Cardiac septum (tissue), 1 donor: ENCODE measurements at regions not wholly inside any gene's neighbourhood (a gene's known extent, or its start where the extent isn't known, plus 50 kb on each side); places are given as distances from the start of the nearest gene placed in this dataset.

Source experiments
- DNase-seq: peaks from one replicate; pipeline ENCODE4 v3.0.0-alpha.2; 2020; ENCODE audit warnings: low spot score
- intact Hi-C: fragments of 100-400 bp; cut with DNase I; formaldehyde crosslinking; loops from one replicate; pipeline ENCODE4 v1.14.0; 2022
- donor health status: DM: no; HTN: no; CAD: no.

- intact Hi-C loops, result no loop called here
- DNase-seq, result no peak
These were observed 82.9 kb downstream of the ELOVL4 start for GRCh38 chr6:79864421-79864820.

- no peak for DNase-seq
- intact Hi-C loops, result no loop called here
These were observed 83.4 kb downstream of the ELOVL4 start for GRCh38 chr6:79864001-79864400.

- intact Hi-C loops, result no loop called here
- no peak for DNase-seq
These were observed 83.8 kb downstream of the ELOVL4 start for GRCh38 chr6:79863566-79863965.

GRCh38 chr6:79862711-79863110 lies 84.6 kb downstream of the ELOVL4 start:
- no peak for DNase-seq
- intact Hi-C loops, result no loop called here

GRCh38 chr6:79862126-79862525 lies 85.2 kb downstream of the ELOVL4 start:
- DNase-seq, result no peak
- intact Hi-C loops, result no loop called here

GRCh38 chr6:79861023-79861422 lies 86.3 kb downstream of the ELOVL4 start:
- no peak for DNase-seq
- intact Hi-C loops, result no loop called here

GRCh38 chr6:79847426-79847825 lies 99.9 kb downstream of the ELOVL4 start:
- no peak for DNase-seq
- intact Hi-C loops, result no loop called here

- DNase-seq, result no peak
- intact Hi-C loops, result no loop called here
These were observed 104.8 kb downstream of the ELOVL4 start for GRCh38 chr6:79842376-79843040.

GRCh38 chr6:79841577-79842375 lies 105.6 kb downstream of the ELOVL4 start:
- DNase-seq, result no peak
- intact Hi-C loops, result no loop called here

GRCh38 chr6:79838851-79839250 lies 108.5 kb downstream of the ELOVL4 start:
- DNase-seq, result no peak
- intact Hi-C loops, result no loop called here

GRCh38 chr6:79833964-79834284 lies 113.4 kb downstream of the ELOVL4 start:
- no peak for DNase-seq
- intact Hi-C loops, result no loop called here

- no peak for DNase-seq
- intact Hi-C loops, result no loop called here
These were observed 113.9 kb downstream of the ELOVL4 start for GRCh38 chr6:79833264-79833963.

GRCh38 chr6:79832723-79833122 lies 114.6 kb downstream of the ELOVL4 start:
- no peak for DNase-seq
- intact Hi-C loops, result no loop called here

- intact Hi-C loops, result no loop called here
- DNase-seq, result no peak
These were observed 123.2 kb downstream of the ELOVL4 start for GRCh38 chr6:79824202-79824601.

- intact Hi-C loops, result no loop called here
These were observed 125.5 kb downstream of the ELOVL4 start for GRCh38 chr6:79821859-79822258.

GRCh38 chr6:79818471-79818870 lies 128.9 kb downstream of the ELOVL4 start:
- DNase-seq, result no peak
- intact Hi-C loops, result no loop called here

More at GRCh38 chr6:79821859-79822258, 125.5 kb downstream of the ELOVL4 start:
- DNase-seq, result no peak

- intact Hi-C loops, result loop anchor here (5.0 kb wide), 1 partner anchor 243 kb away; no protein-coding TSS in a partner anchor
- DNase-seq, result no peak
These were observed 132.4 kb downstream of the ELOVL4 start for GRCh38 chr6:79814940-79815339.

GRCh38 chr6:79813854-79814709 lies 133.3 kb downstream of the ELOVL4 start:
- DNase-seq, result no peak
- intact Hi-C loops, result loop anchor here (5.0 kb wide), 1 partner anchor 242 kb away; no protein-coding TSS in a partner anchor

GRCh38 chr6:79813143-79813850 lies 134.1 kb downstream of the ELOVL4 start:
- no peak for DNase-seq
- intact Hi-C loops, result loop anchor here (5.0 kb wide), 1 partner anchor 241 kb away; no protein-coding TSS in a partner anchor
